GM19468 (cell line): ENCODE measurements at regions not wholly inside any gene's neighbourhood (a gene's known extent, or its start where the extent isn't known, plus 50 kb on each side); places are given as distances from the start of the nearest gene placed in this dataset.

Source experiments
- ATAC-seq: cut with Tn5 transposase; IDR thresholded peaks from one replicate; pipeline ENCODE4 v1.9.1; 2021; ENCODE audit warnings: mild to moderate bottlenecking, moderate library complexity, moderate number of reproducible peaks; ENCODE audit not compliant: unreplicated experiment; ENCODE audit errors: extremely low read depth

GRCh38 chr13:80400865-80401426 is 60.0 kb upstream of the SPRY2 start:
- no peak for ATAC-seq

GRCh38 chr13:80400164-80400864 is 59.4 kb upstream of the SPRY2 start:
- no peak for ATAC-seq

GRCh38 chr13:80399340-80400163 is 58.6 kb upstream of the SPRY2 start:
- no peak for ATAC-seq
